DOHH2 (cell line): ENCODE measurements at regions not wholly inside any gene's neighbourhood (a gene's known extent, or its start where the extent isn't known, plus 50 kb on each side); places are given as distances from the start of the nearest gene placed in this dataset.

Experiments
- EZH2phosphoT487 ChIP-seq: fragments of 200-600 bp; sonication (generic); IDR thresholded peaks from 2 replicates; pipeline ENCODE4 v1.6.1; 2017; ENCODE audit warnings: borderline replicate concordance, mild to moderate bottlenecking, antibody characterized with exemption, low read length, moderate library complexity, mixed read lengths
- TF ChIP-seq, protein P1 (sequence below): fragments of 200-600 bp; sonication (generic); IDR thresholded peaks from one replicate; pipeline ENCODE4 v1.5.1; 2014; ENCODE audit warnings: antibody characterized with exemption, mild to moderate bottlenecking, low read depth, low read length; ENCODE audit not compliant: poor library complexity, severe bottlenecking

DNA sequence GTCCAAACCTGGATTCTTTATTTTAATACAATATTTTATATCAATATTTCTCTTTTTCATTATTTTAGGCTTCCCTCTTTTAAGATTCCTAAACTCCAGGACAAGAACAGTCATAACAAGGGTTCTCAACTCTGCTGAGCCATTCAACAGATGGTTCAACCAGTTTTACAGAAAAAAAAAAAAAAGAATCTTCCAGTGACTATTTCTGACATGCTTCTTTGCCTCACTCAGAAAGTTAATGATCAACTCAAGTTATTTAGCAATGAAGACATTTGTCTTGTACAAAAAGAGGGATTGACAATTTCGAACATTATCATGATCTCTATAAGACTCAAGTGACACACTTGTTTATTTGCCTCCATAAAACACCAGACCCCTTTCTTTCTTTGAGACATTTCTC is 282.6 kb upstream of the GRID2 start:
- TF ChIP-seq, protein P1, sequence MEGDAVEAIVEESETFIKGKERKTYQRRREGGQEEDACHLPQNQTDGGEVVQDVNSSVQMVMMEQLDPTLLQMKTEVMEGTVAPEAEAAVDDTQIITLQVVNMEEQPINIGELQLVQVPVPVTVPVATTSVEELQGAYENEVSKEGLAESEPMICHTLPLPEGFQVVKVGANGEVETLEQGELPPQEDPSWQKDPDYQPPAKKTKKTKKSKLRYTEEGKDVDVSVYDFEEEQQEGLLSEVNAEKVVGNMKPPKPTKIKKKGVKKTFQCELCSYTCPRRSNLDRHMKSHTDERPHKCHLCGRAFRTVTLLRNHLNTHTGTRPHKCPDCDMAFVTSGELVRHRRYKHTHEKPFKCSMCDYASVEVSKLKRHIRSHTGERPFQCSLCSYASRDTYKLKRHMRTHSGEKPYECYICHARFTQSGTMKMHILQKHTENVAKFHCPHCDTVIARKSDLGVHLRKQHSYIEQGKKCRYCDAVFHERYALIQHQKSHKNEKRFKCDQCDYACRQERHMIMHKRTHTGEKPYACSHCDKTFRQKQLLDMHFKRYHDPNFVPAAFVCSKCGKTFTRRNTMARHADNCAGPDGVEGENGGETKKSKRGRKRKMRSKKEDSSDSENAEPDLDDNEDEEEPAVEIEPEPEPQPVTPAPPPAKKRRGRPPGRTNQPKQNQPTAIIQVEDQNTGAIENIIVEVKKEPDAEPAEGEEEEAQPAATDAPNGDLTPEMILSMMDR = no peak
- no peak for TF ChIP-seq EZH2phosphoT487
